Mesenchymal stem cell (in vitro differentiated cells and primary cell): ENCODE measurements at regions not wholly inside any gene's neighbourhood (a gene's known extent, or its start where the extent isn't known, plus 50 kb on each side); places are given as distances from the start of the nearest gene placed in this dataset.
"Not testable (repeated sequence)": the region's sequence is repeated elsewhere in the genome, so short reads cannot be mapped to it uniquely, and the experiment has no call there.

Experiments
- DNase-seq: peaks from one replicate; pipeline ENCODE4 v3.0.0-alpha.2; 2013
- H2AFZ ChIP-seq: one replicate; pipeline ENCODE4 v1.6.1; 2013; ENCODE audit warnings: low read depth, mild to moderate bottlenecking, control low read depth, inconsistent platforms, low read length, moderate library complexity
- H2AK5ac ChIP-seq: 2 replicates; pipeline ENCODE4 v1.6.1; 2013; ENCODE audit warnings: low read length, moderate library complexity, mild to moderate bottlenecking, inconsistent platforms; ENCODE audit not compliant: severe bottlenecking
- H2BK120ac ChIP-seq: one replicate; pipeline ENCODE4 v1.6.1; 2013; ENCODE audit warnings: low read depth, mild to moderate bottlenecking, inconsistent platforms, low read length, moderate library complexity
- H2BK12ac ChIP-seq, 2 experiments: one replicate each; pipeline ENCODE4 v1.6.1; 2013; ENCODE audit warnings: inconsistent platforms in 2 of 2, low read length in 2 of 2, mild to moderate bottlenecking in 2 of 2, moderate library complexity in 2 of 2, control low read depth in 1 of 2
- H2BK15ac ChIP-seq: one replicate; pipeline ENCODE4 v1.6.1; 2013; ENCODE audit warnings: mild to moderate bottlenecking, low read depth, inconsistent platforms; ENCODE audit not compliant: poor library complexity, severe bottlenecking
- H2BK5ac ChIP-seq: 2 replicates; pipeline ENCODE4 v1.6.1; 2013; ENCODE audit warnings: low read depth, mild to moderate bottlenecking, low read length, control low read depth, inconsistent platforms; ENCODE audit not compliant: poor library complexity, severe bottlenecking
- H3K14ac ChIP-seq, 2 experiments: one replicate each; pipeline ENCODE4 v1.6.1; 2013; ENCODE audit warnings: inconsistent platforms in 2 of 2, low read length in 2 of 2, control low read depth in 1 of 2, mild to moderate bottlenecking in 1 of 2, moderate library complexity in 1 of 2
- H3K18ac ChIP-seq, 2 experiments: one replicate each; pipeline ENCODE4 v1.6.1; 2013; ENCODE audit warnings: inconsistent platforms in 2 of 2, low read length in 2 of 2, control low read depth in 1 of 2, low read depth in 1 of 2, mild to moderate bottlenecking in 1 of 2
- H3K23ac ChIP-seq, 2 experiments: one replicate each; pipeline ENCODE4 v1.6.1; 2013; ENCODE audit warnings: inconsistent platforms in 2 of 2, low read length in 2 of 2, mild to moderate bottlenecking in 2 of 2, moderate library complexity in 2 of 2, control low read depth in 1 of 2
- H3K27ac ChIP-seq: 2 replicates; pipeline ENCODE4 v1.5.1; 2013; ENCODE audit warnings: mild to moderate bottlenecking, moderate library complexity, low read length, control low read depth, inconsistent platforms; ENCODE audit not compliant: poor library complexity, severe bottlenecking
- H3K27me3 ChIP-seq, 2 experiments: 2 replicates each; pipeline versions ENCODE4 v1.6.1 to v1.7.0; 2013; ENCODE audit warnings: low read length in 2 of 2, mild to moderate bottlenecking in 2 of 2, moderate library complexity in 2 of 2, control low read depth in 1 of 2, inconsistent platforms in 1 of 2; ENCODE audit not compliant: control insufficient read depth in 1 of 2, insufficient read depth in 1 of 2
- H3K36me3 ChIP-seq, 2 experiments: 2 replicates each; pipeline versions ENCODE4 v1.6.1 to v1.7.0; 2013; ENCODE audit warnings: low read length in 2 of 2, control low read depth in 1 of 2, inconsistent platforms in 1 of 2, low read depth in 1 of 2, mild to moderate bottlenecking in 1 of 2; ENCODE audit not compliant: insufficient read depth in 2 of 2, control insufficient read depth in 1 of 2
- H3K4ac ChIP-seq, 2 experiments: one replicate each; pipeline ENCODE4 v1.6.1; 2013; ENCODE audit warnings: inconsistent platforms in 2 of 2, low read length in 2 of 2, mild to moderate bottlenecking in 2 of 2, moderate library complexity in 2 of 2, control low read depth in 1 of 2, low read depth in 1 of 2
- H3K4me1 ChIP-seq: 2 replicates; pipeline ENCODE4 v1.6.1; 2013; ENCODE audit warnings: low read depth, low read length, control low read depth; ENCODE audit not compliant: control insufficient read depth, insufficient read depth
- H3K4me2 ChIP-seq: 2 replicates; pipeline ENCODE4 v1.6.1; 2013; ENCODE audit warnings: low read length, mild to moderate bottlenecking, inconsistent platforms; ENCODE audit not compliant: poor library complexity, severe bottlenecking
- H3K4me3 ChIP-seq, 2 experiments: 2 replicates each; pipeline versions ENCODE4 v1.5.1 to v1.7.0; 2013; ENCODE audit warnings: low read length in 2 of 2, mild to moderate bottlenecking in 2 of 2, control low read depth in 1 of 2, low read depth in 1 of 2; ENCODE audit not compliant: insufficient read depth in 1 of 2
- H3K79me1 ChIP-seq: replicated peaks from 2 replicates; pipeline ENCODE4 v1.6.1; 2013; ENCODE audit warnings: mild to moderate bottlenecking, control low read depth, low read length, inconsistent platforms; ENCODE audit not compliant: poor library complexity, severe bottlenecking
- H3K9ac ChIP-seq: 2 replicates; pipeline ENCODE4 v1.7.0; 2013; ENCODE audit warnings: mild to moderate bottlenecking, low read length, moderate library complexity
- H3K9me3 ChIP-seq: 2 replicates; pipeline ENCODE4 v1.7.0; 2013; ENCODE audit warnings: mild to moderate bottlenecking, low read length; ENCODE audit not compliant: control insufficient read depth
- H4K8ac ChIP-seq: one replicate; pipeline ENCODE4 v1.6.1; 2013; ENCODE audit warnings: inconsistent platforms, mild to moderate bottlenecking, low read length, moderate library complexity
- H4K91ac ChIP-seq: one replicate; pipeline ENCODE4 v1.6.1; 2013; ENCODE audit warnings: mild to moderate bottlenecking, low read length, inconsistent platforms
- WGBS: methylation state at CpG from one replicate; pipeline ENCODE4 v1.1.7; 2013; ENCODE audit warnings: mixed read lengths; 5-methylcytosine and 5-hydroxymethylcytosine counted together

DNA sequence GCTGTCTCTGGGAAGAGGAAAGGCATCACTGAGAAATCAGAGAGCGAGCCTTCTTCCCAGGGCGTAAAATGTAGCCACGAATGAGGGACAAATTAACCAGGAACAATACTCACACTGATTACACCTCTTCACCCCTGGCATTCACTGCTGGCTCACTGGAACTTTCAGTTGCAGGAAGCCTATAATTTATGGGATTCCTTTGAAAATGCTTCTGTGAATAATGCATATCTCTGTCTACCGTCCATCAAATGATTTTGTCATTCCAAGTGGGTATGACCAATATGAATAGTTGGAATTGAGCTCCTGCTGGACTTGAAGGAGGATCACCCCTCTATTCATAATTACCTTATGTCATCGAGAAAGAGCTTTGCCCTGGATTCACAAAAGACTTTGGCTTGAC, 360.3 kb upstream of the FZD8 start:
- no peak for DNase-seq
- Histone ChIP-seq H3K9ac (no peak overlapping the region), H3K18ac (no peak overlapping the region), H3K27ac (no peak overlapping the region), H4K91ac (no peak overlapping the region), H4K8ac (no peak overlapping the region), H3K4me2 (no peak overlapping the region), H2BK12ac (no peak overlapping the region), H2AK5ac (no peak overlapping the region), H3K9me3 (peaks cover 3% of the 10 kb centered on the region), H3K23ac (no peak overlapping the region), H2AFZ (no peak overlapping the region), H3K79me1 (no peaks in the 10 kb centered on the region), H3K4me1 (no peaks in the 10 kb centered on the region), H3K4me3 (no peak overlapping the region), H2BK15ac (no peak overlapping the region), H3K4ac (no peak overlapping the region), H3K14ac (no peak overlapping the region), H3K36me3 (no peaks in the 10 kb centered on the region), H2BK120ac (no peak overlapping the region), H3K27me3 (no peaks in the 10 kb centered on the region), H2BK5ac (no peak overlapping the region)
- 89% methylated on average over 4 of the region's 5 CpGs for WGBS

DNA sequence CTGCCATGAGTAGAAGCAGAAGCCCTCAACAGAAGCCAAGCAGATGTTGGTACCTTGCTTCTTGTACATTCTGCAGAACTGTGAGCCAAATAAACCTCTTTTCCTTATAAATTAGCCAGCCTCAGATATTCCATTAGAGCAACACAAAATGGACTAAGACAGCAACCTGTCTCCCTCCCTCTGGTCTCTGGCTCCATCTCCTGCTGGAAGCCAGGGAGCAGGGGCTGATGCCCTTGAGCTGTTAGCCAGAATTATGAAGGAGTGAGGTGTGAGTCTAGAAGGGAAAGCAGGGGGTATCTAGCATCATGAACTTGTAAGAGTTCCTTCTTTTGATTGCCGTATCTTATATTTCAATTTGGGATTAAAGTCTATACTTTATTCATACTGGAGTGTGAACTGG, 358.7 kb upstream of the FZD8 start:
- not testable (repeated sequence) for H4K8ac ChIP-seq, H2AFZ ChIP-seq, H3K79me1 ChIP-seq, H3K4me3 ChIP-seq, H3K27ac ChIP-seq, H2BK5ac ChIP-seq, H4K91ac ChIP-seq, H2BK120ac ChIP-seq, H3K14ac ChIP-seq, H3K27me3 ChIP-seq, H3K9ac ChIP-seq, H3K23ac ChIP-seq, H2AK5ac ChIP-seq, H3K36me3 ChIP-seq, H3K4me2 ChIP-seq, H3K18ac ChIP-seq, H3K4me1 ChIP-seq, H3K4ac ChIP-seq, H2BK15ac ChIP-seq, H3K9me3 ChIP-seq, H2BK12ac ChIP-seq, DNase-seq
- WGBS, result 80% methylated on average over 1 of the region's 1 CpG

DNA sequence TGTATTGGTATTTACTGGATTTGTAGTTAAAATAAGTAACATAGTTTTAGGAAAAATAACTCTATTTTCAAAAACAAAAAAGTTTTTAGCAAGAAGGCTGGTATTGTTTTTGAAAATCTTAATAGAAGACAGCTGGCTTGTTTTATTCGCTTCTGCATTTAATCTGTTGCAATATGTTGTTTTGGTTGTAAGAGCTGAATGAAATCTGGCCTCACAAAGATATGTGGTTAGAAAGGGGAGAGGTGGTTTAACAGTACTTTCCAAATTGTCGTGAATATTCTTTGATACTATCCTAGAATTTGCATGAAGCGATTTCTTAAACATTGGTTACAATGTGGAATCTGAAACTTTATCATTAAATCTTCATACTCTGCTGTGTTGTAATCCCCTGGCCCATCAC, 355.9 kb upstream of the FZD8 start:
- Histone ChIP-seq H3K9ac (no peak overlapping the region), H3K14ac (no peak overlapping the region), H3K4ac (no peak overlapping the region), H2AK5ac (no peak overlapping the region), H3K36me3 (no peaks in the 10 kb centered on the region), H2BK120ac (no peak overlapping the region), H2BK12ac (no peak overlapping the region), H3K23ac (no peak overlapping the region), H3K9me3 (peaks cover 3% of the 10 kb centered on the region), H4K91ac (no peak overlapping the region), H3K4me3 (no peak overlapping the region), H3K27me3 (no peaks in the 10 kb centered on the region), H3K18ac (no peak overlapping the region), H3K79me1 (no peaks in the 10 kb centered on the region), H4K8ac (no peak overlapping the region), H2BK15ac (no peak overlapping the region), H3K4me2 (no peak overlapping the region), H3K4me1 (no peaks in the 10 kb centered on the region), H2AFZ (no peak overlapping the region), H3K27ac (no peak overlapping the region), H2BK5ac (no peak overlapping the region)
- DNase-seq, result no peak
- WGBS, result 97% methylated on average over 3 of the region's 3 CpGs

DNA sequence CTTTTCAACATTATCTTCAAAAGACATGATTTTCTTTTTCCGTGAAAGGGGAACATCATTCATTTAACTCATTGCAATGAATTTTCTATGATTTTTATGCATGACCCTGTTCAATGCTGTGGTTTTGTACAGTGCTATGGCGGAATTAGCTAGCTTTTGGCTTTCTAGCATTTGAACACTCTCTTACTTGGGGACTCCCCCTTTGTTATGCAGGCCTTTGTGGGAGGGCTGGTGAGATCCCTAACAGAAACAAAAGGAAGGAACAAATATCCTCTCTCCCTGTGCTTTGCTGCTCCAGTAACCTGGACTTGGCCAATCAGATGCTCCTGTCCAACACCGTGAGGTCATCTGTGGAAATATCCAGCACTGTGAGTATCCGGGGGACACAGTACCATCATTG, 353.4 kb upstream of the FZD8 start:
- WGBS, result 96% methylated on average over 3 of the region's 4 CpGs
- Histone ChIP-seq H3K36me3 (no peaks in the 10 kb centered on the region), H3K27ac (no peak overlapping the region), H2BK15ac (no peak overlapping the region), H3K4me1 (no peaks in the 10 kb centered on the region), H4K91ac (no peak overlapping the region), H3K18ac (no peak overlapping the region), H2BK12ac (no peak overlapping the region), H3K14ac (no peak overlapping the region), H4K8ac (no peak overlapping the region), H2AK5ac (no peak overlapping the region), H3K4me3 (no peak overlapping the region), H3K4me2 (no peak overlapping the region), H2AFZ (no peak overlapping the region), H3K4ac (no peak overlapping the region), H3K79me1 (no peaks in the 10 kb centered on the region), H3K9me3 (no peaks in the 10 kb centered on the region), H2BK5ac (no peak overlapping the region), H3K27me3 (no peaks in the 10 kb centered on the region), H2BK120ac (no peak overlapping the region), H3K9ac (no peak overlapping the region), H3K23ac (no peak overlapping the region)
- DNase-seq, result no peak
